NCI-H2227 treated with DMSO at 0.1 percent for 48 hours (cell line): ENCODE measurements at regions not wholly inside any gene's neighbourhood (a gene's known extent, or its start where the extent isn't known, plus 50 kb on each side); places are given as distances from the start of the nearest gene placed in this dataset.

Experiments
- DNase-seq: peaks from one replicate; lab custom pipeline; 2025; lab: John Stamatoyannopoulos, UW

- no peak for DNase-seq
These were observed 162.3 kb upstream of the VRK2 start for GRCh38 chr2:57884281-57884680.

GRCh38 chr2:57885742-57886141 is 160.9 kb upstream of the VRK2 start:
- no peak for DNase-seq

DNA sequence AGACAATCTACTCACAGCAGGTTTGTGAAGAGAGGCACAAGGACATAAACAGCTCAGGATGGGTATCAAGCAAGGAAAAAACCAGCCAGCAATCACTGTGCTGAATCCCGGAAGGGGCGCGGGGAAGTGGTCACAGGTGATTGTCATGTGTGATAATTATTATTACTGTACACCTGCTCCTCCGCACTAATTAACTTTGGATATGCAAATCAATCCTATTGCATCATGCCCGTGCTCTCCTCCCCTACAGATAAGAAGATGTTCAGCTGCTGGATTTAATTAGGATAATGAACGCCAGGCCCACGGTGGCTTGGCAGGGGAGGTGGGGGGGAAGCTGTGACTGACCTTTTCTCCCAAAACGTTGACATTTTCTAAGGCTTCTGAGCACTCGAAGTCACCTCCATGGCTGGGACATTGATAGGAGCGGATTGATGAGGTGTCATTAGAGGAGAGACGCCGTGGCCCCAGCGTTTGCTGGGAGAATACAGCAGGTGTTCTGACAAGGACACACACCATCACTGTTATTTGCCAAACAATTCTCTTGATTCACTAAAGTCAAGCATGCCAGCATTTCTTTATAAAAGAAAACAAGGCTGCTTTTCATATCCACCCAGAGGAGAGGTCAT is 160.3 kb upstream of the VRK2 start:
- peak; percentile 52 for DNase-seq

DNA sequence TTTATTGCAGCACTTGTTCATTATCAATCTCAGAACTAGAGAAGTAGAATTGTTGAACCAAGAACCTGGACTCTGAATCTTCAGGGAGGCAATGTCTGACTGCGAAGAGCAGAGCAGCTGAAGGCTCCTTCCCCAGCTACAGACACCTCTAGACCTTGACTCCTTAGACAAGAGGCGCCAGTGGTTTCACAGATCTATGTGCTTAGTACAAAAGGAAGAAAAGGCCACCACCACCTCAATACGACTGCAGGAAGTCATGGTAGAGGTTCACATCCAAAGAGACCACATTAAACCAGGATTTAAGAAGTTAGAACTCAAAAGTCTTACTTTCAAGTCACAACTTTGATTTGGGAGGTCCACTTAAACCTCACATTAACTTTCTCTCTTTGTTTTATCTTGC is 158.1 kb upstream of the VRK2 start:
- DNase-seq: no peak

DNA sequence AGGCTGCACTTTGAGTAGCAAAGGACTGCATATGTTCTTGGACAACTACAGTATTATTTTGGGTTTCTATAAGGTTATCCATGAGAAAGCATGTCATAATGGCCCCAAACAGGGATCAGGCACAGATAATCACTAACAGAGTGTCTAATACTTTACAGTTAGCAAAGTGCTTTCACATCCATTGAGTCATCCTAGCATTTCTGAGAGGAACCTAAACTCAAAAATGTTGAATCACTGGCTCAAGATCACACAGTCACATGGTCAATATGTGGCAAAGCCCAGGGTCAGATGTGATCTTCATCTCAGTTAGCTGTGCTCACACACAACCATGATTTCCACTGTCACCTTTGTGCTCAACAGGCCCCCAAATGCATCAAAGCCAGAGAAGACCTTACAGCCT is 156.1 kb upstream of the VRK2 start:
- DNase-seq: no peak

GRCh38 chr2:57891086-57891712 is 155.4 kb upstream of the VRK2 start:
- no peak for DNase-seq

DNA sequence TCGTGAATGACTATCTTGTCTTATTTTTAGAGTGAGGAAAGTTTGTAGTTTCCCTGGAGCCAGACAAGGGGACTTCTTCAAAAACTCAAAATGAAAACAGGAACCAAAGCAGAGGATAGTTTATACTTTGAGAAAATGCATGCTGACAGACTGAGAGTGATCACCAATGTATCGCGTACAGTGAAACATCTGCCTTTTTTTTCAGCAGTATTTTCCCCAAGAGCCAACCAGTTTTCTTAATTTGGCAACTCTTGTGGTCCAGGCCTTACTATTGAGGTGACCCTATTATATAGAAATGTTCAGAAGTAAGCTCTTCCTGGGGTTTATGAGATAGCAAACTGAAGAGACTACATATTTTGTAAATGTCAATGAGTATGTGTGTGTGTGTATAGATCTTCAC is 153.7 kb upstream of the VRK2 start:
- DNase-seq: no peak

DNA sequence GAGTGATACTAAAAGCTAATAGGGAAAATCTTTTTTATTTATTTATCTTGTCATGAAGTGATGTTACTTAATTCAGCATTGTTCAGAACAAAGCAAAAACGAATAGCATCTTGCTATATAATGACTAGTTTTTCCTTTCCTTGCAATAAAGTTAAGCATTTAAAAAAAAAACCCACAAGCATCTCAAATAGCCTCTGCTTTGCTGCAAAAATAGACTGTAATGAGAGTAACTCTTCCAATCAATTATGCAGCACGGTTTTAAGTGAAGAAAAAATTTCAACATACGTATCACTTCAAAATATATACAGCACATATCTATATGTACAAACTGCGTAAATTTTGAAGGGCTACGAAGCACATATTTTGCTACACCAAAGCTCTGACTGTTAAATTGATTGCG is 153.3 kb upstream of the VRK2 start:
- no peak for DNase-seq

- no peak for DNase-seq
These were observed 152.8 kb upstream of the VRK2 start for GRCh38 chr2:57893786-57894185.

GRCh38 chr2:57894381-57894780 is 152.2 kb upstream of the VRK2 start:
- no peak for DNase-seq

- no peak for DNase-seq
These were observed 148.7 kb upstream of the VRK2 start for GRCh38 chr2:57897920-57898319.

- DNase-seq: no peak
These were observed 146.7 kb upstream of the VRK2 start for GRCh38 chr2:57899898-57900297.

GRCh38 chr2:57902578-57902977 is 144.0 kb upstream of the VRK2 start:
- no peak for DNase-seq

- peak; percentile 54 for DNase-seq
These were observed 140.4 kb upstream of the VRK2 start for GRCh38 chr2:57906152-57906732.

GRCh38 chr2:57907411-57907810 is 139.2 kb upstream of the VRK2 start:
- no peak for DNase-seq

- no peak for DNase-seq
These were observed 137.9 kb upstream of the VRK2 start for GRCh38 chr2:57908736-57909161.

- DNase-seq: no peak
These were observed 128.5 kb upstream of the VRK2 start for GRCh38 chr2:57918126-57918525.

- DNase-seq: peak; percentile 25
These were observed 126.2 kb upstream of the VRK2 start for GRCh38 chr2:57920342-57920939.

GRCh38 chr2:57934659-57935058 is 111.9 kb upstream of the VRK2 start:
- DNase-seq: no peak

DNA sequence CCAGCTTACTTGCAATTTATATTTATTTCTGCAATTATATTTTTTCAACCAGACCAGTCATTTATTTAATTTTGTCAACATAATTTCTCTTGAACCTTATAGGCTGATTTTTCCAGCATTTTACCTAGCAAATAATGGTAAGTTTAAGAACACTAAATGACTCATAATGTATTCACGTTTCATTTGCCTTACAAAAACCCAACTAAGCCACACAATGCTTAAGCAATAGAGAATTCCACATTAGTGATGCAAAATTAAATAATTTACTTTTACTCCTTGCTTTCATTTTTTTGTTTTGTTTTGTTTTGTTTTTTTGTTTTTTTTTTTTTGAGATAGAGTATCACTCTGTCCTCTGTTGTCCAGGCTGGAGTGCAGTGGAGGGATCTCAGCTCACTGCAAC is 110.4 kb upstream of the VRK2 start:
- DNase-seq: no peak

- DNase-seq: no peak
These were observed 109.2 kb upstream of the VRK2 start for GRCh38 chr2:57937456-57937855.

- no peak for DNase-seq
These were observed 104.8 kb upstream of the VRK2 start for GRCh38 chr2:57941816-57942215.

GRCh38 chr2:57943315-57943714 is 103.3 kb upstream of the VRK2 start:
- DNase-seq: no peak
